GM20000 (cell line): ENCODE measurements at regions not wholly inside any gene's neighbourhood (a gene's known extent, or its start where the extent isn't known, plus 50 kb on each side); places are given as distances from the start of the nearest gene placed in this dataset.

Experiments used
- DNase-seq: peaks from one replicate; pipeline ENCODE4 v3.0.0; 2012; ENCODE audit warnings: low spot score
- TF ChIP-seq, protein P1 (sequence below): IDR thresholded peaks from 2 replicates; pipeline ENCODE4 v1.5.1; 2012; ENCODE audit warnings: mild to moderate bottlenecking, control low read depth; ENCODE audit errors: extremely low read depth, missing control alignments

DNA sequence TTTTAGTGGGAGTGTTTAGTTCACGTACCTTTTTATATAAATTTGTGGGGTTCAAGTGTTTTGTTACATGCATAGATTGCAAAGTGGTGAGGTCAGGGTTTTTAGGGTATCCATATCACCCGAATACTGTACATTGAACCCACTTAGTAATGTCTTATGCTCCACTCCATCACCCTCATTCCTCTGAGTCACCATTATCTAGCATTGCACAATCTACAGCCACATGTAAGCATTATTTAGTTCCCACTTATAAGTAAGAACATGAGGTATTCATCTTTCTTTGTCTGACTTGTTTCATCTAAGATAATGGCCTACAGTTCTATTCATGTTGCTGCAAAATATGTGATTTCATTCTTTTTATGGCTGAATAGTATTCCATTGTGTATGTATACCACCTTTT lies 583.7 kb upstream of the LRFN5 start:
- no peak for DNase-seq
- TF ChIP-seq, protein P1, sequence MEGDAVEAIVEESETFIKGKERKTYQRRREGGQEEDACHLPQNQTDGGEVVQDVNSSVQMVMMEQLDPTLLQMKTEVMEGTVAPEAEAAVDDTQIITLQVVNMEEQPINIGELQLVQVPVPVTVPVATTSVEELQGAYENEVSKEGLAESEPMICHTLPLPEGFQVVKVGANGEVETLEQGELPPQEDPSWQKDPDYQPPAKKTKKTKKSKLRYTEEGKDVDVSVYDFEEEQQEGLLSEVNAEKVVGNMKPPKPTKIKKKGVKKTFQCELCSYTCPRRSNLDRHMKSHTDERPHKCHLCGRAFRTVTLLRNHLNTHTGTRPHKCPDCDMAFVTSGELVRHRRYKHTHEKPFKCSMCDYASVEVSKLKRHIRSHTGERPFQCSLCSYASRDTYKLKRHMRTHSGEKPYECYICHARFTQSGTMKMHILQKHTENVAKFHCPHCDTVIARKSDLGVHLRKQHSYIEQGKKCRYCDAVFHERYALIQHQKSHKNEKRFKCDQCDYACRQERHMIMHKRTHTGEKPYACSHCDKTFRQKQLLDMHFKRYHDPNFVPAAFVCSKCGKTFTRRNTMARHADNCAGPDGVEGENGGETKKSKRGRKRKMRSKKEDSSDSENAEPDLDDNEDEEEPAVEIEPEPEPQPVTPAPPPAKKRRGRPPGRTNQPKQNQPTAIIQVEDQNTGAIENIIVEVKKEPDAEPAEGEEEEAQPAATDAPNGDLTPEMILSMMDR, result no peak

DNA sequence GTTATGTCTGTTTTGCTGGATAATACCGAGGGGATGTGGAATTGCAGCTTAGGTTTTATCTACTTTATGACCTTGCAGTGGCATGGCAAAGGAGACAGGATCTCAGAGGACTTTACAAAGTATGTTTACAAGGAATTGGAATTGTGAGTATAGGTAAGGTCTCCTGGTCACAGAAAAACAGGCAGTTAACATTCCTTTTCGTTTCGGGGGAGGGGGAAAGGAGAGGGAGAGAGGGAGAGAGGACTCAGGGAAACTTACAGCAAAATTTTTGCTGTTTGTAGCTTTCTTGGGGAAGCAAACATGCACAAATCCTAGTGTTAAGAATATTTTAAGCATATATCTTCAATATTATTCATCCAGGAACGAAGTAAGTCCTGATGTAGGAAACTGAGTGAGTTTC lies 590.5 kb upstream of the LRFN5 start:
- TF ChIP-seq, protein P1, result no peak
- no peak for DNase-seq

DNA sequence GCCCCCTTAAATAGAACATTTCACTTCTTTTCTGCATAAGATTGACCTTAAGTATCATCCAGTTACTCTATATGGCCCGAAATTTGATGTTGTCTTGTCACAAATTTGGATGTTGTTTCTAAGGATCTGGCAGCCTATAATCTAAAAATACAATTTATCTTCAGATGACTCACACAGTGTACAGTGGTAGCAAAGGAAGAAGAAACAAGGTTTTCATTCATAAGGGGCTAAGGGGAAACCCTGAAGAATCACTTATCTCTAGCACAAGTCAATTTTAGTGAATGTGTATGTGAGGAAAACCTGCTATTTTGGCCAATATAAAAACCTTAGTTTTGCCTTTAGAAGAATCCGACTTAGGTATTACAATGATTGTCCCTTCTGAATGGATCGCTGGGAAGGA lies 606.3 kb upstream of the LRFN5 start:
- DNase-seq, result no peak
- TF ChIP-seq, protein P1, result no peak

DNA sequence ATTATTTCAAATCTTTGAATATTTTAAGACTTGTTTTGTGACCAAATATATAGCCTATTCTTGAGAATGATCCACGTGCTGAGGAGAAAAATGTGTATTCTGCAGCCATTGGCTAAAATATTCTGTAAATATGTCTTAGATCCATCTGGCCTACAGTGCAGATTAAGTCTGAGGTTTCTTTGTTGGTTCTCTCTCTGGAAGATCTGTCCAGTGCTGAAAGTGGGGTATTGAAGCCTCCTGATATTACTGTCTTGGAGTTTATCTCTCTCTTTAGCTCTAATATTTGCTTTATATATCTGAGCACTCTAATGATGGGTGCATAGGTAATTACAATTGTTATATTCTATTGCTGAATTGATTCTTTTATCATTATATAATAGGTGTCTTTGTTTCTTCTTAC lies 617.4 kb upstream of the LRFN5 start:
- TF ChIP-seq, protein P1, result no peak
- DNase-seq, result no peak

GRCh38 chr14:40987481-40987880 lies 619.2 kb upstream of the LRFN5 start:
- TF ChIP-seq, protein P1, result no peak
- DNase-seq, result no peak

GRCh38 chr14:40986655-40987054 lies 620.0 kb upstream of the LRFN5 start:
- TF ChIP-seq, protein P1, result no peak
- no peak for DNase-seq

GRCh38 chr14:40985584-40985983 lies 621.1 kb upstream of the LRFN5 start:
- no peak for DNase-seq
- TF ChIP-seq, protein P1, result no peak

DNA sequence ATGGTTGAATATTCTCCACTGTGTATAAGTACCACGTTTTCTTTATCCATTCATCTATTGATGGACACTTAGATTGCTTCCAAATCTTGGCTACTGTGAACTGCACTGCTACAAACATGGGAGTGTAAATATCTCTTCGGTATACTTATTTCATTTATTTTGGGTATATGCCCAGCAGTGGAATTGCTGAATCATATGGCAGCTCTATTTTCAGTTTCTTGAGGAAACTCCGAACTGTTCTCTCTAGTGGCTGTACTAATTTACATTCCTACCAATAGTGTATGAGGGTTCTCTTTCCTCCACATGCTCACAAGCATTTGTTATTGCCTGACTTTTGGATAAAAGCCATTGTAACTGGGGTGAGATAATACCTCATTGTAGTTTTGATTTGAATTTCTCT lies 623.1 kb upstream of the LRFN5 start:
- no peak for DNase-seq
- TF ChIP-seq, protein P1, result no peak
